Calu3 (cell line): ENCODE measurements at regions not wholly inside any gene's neighbourhood (a gene's known extent, or its start where the extent isn't known, plus 50 kb on each side); places are given as distances from the start of the nearest gene placed in this dataset.

Experiments
- BruUV-seq: library from RNA; stranded (reverse); fragments of 400-500 nt; replicated peaks from 2 replicates; lab custom pipeline; 2021; lab: Mats Ljungman, UMichigan
- CTCF ChIA-PET: fragments of 300-600 bp; sonication (Branson Sonifier 250); formaldehyde crosslinking; loops from one replicate; lab custom pipeline; 2022; ENCODE audit warnings: antibody characterized with exemption; lab: Charles Lee
- DNase-seq: peaks from one replicate; pipeline ENCODE4 v3.0.0; 2022
- H3K27ac Mint-ChIP-seq: one replicate; pipeline ENCODE4 v1.8.0; 2022; ENCODE audit warnings: mixed read lengths; ENCODE audit not compliant: unreplicated experiment
- H3K27me3 Mint-ChIP-seq: one replicate; pipeline ENCODE4 v1.8.0; 2022; ENCODE audit warnings: mixed read lengths; ENCODE audit not compliant: unreplicated experiment
- H3K36me3 Mint-ChIP-seq: one replicate; pipeline ENCODE4 v1.8.0; 2022; ENCODE audit warnings: mild to moderate bottlenecking, moderate library complexity, mixed read lengths; ENCODE audit not compliant: insufficient read depth, unreplicated experiment
- H3K4me1 Mint-ChIP-seq: one replicate; pipeline ENCODE4 v1.8.0; 2022; ENCODE audit warnings: mild to moderate bottlenecking, low read depth, mixed read lengths; ENCODE audit not compliant: unreplicated experiment
- H3K4me3 Mint-ChIP-seq: one replicate; pipeline ENCODE4 v1.8.0; 2022; ENCODE audit warnings: mild to moderate bottlenecking, low read depth, moderate library complexity, mixed read lengths; ENCODE audit not compliant: unreplicated experiment
- H3K9me3 Mint-ChIP-seq: one replicate; pipeline ENCODE4 v1.8.0; 2022; ENCODE audit warnings: low read depth, mixed read lengths; ENCODE audit not compliant: unreplicated experiment
- CTCF ChIP-seq: fragments of 200-600 bp; IDR thresholded peaks from one replicate; pipeline ENCODE4 v1.8.0; 2022; ENCODE audit warnings: antibody characterized with exemption; ENCODE audit not compliant: unreplicated experiment
- intact Hi-C: fragments of 100-400 bp; cut with micrococcal nuclease; formaldehyde crosslinking; loops from one replicate; pipeline ENCODE4 v1.10.0; 2022; ENCODE audit not compliant: unreplicated experiment

DNA sequence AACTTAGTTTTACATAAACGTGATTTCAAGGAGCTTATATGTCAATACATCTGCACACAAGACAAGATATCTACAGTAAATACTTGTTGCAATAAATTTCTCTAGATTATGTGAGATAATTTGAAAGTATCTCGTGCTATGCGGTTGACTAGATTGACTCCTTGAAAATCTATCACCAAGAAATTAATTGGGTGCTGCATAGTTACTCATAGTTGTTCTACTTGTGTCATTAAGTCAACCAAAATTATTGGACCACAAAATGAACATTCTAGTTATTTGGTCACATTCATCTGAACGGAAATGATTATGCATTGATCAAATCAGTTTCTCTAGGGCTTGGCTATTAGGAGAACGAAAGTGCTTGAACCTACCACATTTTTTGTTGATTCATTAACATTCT lies 2291.5 kb downstream of the PCDH9 start:
- H3K27ac Mint-ChIP-seq: no peak overlapping the region
- H3K36me3 Mint-ChIP-seq: no peaks in the 10 kb centered on the region
- TF ChIP-seq CTCF: no peak
- BruUV-seq: no TSS peak
- no peaks in the 10 kb centered on the region for H3K27me3 Mint-ChIP-seq
- intact Hi-C loops: no loop called here
- H3K4me3 Mint-ChIP-seq: no peak overlapping the region
- DNase-seq: no peak
- no peaks in the 10 kb centered on the region for H3K4me1 Mint-ChIP-seq
- peaks cover 4% of the 10 kb centered on the region for H3K9me3 Mint-ChIP-seq
- CTCF ChIA-PET: no interaction called here

DNA sequence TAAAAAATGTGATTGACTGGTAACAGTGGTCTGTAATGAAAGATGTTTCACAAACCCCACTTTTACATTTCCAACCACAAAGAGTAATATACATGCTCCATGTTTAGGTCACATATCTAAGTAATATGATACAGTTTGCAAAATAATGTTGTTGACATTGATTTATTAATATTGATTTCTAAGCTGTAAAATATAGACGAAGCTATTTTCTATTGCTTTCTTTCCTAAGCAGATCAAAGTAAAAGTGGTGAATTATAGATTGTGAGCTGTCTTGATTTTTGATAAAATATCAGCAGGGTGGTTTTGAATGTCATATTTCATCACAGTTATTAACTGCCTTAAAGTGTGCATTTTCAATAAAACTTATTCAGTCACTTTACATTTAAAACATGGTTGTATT lies 2292.8 kb downstream of the PCDH9 start:
- Mint-ChIP-seq H3K4me3 (no peak overlapping the region), H3K4me1 (no peaks in the 10 kb centered on the region), H3K27me3 (no peaks in the 10 kb centered on the region), H3K36me3 (no peaks in the 10 kb centered on the region), H3K9me3 (peaks cover 4% of the 10 kb centered on the region), H3K27ac (no peak overlapping the region)
- CTCF ChIA-PET: no interaction called here
- no peak for DNase-seq
- no peak for TF ChIP-seq CTCF
- intact Hi-C loops: no loop called here
- no TSS peak for BruUV-seq

DNA sequence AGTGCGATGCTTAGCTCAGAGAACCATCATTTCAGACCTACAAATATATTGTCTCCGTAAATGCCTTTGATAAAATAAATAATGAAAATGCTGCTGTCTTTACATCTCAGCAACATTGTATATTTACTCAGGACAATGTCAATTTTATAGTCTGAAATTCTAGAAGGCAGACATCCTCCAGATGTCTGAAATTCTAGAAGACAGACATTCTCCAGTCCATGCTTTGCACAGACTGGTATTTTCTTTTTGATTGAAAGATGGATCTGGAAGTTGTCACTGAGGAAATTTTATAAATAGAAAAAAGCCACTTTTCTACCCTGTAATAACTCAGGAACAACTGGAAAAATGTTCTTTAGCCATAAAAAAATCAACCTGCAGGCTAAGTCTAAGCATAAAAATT lies 2293.3 kb downstream of the PCDH9 start:
- no peak overlapping the region for H3K27ac Mint-ChIP-seq
- no peak overlapping the region for H3K4me3 Mint-ChIP-seq
- TF ChIP-seq CTCF: no peak
- no peak for DNase-seq
- CTCF ChIA-PET: no interaction called here
- peaks cover 4% of the 10 kb centered on the region for H3K9me3 Mint-ChIP-seq
- no peaks in the 10 kb centered on the region for H3K4me1 Mint-ChIP-seq
- H3K27me3 Mint-ChIP-seq: no peaks in the 10 kb centered on the region
- intact Hi-C loops: no loop called here
- BruUV-seq: no TSS peak
- no peaks in the 10 kb centered on the region for H3K36me3 Mint-ChIP-seq

- intact Hi-C loops: no loop called here
- Mint-ChIP-seq H3K27ac (no peak overlapping the region), H3K36me3 (no peaks in the 10 kb centered on the region), H3K9me3 (peaks cover 4% of the 10 kb centered on the region), H3K27me3 (no peaks in the 10 kb centered on the region), H3K4me3 (no peak overlapping the region), H3K4me1 (no peaks in the 10 kb centered on the region)
- no peak for DNase-seq
- BruUV-seq: no TSS peak
- no peak for TF ChIP-seq CTCF
- CTCF ChIA-PET: no interaction called here
Measured at GRCh38 chr13:64935441-64935840, 2294.7 kb downstream of the PCDH9 start.
